ENCODE measurements at regions not wholly inside any gene's neighbourhood (a gene's known extent, or its start where the extent isn't known, plus 50 kb on each side); places are given as distances from the start of the nearest gene placed in this dataset.

DNA sequence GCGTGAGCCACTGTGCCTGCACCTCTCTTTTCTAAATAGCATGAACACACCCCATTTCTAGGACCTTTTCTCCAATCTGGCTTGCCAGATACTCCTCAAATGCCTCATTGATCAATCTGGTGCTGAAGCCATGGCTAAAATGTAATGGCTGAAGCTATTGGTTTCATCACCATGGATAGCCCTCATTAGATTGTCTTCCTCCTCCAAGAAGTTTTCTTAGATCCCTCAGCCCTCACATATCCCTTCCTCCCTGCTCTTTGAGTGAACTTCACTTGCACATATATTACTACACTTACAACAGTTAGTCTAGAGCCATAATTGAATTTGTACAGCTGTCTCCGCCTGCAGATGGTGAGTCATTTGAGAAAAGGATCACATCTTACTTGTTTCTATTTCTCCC is 77.9 kb upstream of the TOX3 start:
- no peaks in the 10 kb centered on the region for H3K9me3 ChIP-seq (ENCODE audit: insufficient read depth, low read depth)
- TF ChIP-seq EZH2 (IDR thresholded peaks at IDR 0.05; ENCODE audit: low read depth), result no peak
- TF ChIP-seq, protein P1, sequence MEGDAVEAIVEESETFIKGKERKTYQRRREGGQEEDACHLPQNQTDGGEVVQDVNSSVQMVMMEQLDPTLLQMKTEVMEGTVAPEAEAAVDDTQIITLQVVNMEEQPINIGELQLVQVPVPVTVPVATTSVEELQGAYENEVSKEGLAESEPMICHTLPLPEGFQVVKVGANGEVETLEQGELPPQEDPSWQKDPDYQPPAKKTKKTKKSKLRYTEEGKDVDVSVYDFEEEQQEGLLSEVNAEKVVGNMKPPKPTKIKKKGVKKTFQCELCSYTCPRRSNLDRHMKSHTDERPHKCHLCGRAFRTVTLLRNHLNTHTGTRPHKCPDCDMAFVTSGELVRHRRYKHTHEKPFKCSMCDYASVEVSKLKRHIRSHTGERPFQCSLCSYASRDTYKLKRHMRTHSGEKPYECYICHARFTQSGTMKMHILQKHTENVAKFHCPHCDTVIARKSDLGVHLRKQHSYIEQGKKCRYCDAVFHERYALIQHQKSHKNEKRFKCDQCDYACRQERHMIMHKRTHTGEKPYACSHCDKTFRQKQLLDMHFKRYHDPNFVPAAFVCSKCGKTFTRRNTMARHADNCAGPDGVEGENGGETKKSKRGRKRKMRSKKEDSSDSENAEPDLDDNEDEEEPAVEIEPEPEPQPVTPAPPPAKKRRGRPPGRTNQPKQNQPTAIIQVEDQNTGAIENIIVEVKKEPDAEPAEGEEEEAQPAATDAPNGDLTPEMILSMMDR (conservative IDR thresholded peaks at IDR 0.05), result no peak
- no peak overlapping the region for H3K27ac ChIP-seq
- H3K4me3 ChIP-seq, result no peak overlapping the region
- H4K20me1 ChIP-seq (ENCODE audit: insufficient read depth), result no peaks in the 10 kb centered on the region
- H3F3A ChIP-seq (ENCODE audit: insufficient read depth, low read depth), result no peaks in the 10 kb centered on the region
- BruUV-seq (replicated peaks), result no TSS peak
- intact Hi-C loops (cut with micrococcal nuclease; ENCODE audit: unreplicated experiment), result no loop called here
- no peak overlapping the region for H2AFZ ChIP-seq
- no peaks in the 10 kb centered on the region for H3K9me2 ChIP-seq (ENCODE audit: insufficient read depth)
- H3K4me1 ChIP-seq (replicated peaks; ENCODE audit: insufficient read depth), result no peaks in the 10 kb centered on the region
- no peak overlapping the region for H3K4me2 ChIP-seq
- CTCF ChIA-PET, result no interaction called here
- POLR2A ChIA-PET (ENCODE audit: unreplicated experiment), result no interaction called here
- DNase-seq, result no peak
- no peaks in the 10 kb centered on the region for H3K36me3 ChIP-seq (ENCODE audit: low read depth)
- no peaks in the 10 kb centered on the region for H3K27me3 ChIP-seq (ENCODE audit: insufficient read depth, low read depth)
- no peaks in the 10 kb centered on the region for H3K79me2 ChIP-seq (ENCODE audit: low read depth)

DNA sequence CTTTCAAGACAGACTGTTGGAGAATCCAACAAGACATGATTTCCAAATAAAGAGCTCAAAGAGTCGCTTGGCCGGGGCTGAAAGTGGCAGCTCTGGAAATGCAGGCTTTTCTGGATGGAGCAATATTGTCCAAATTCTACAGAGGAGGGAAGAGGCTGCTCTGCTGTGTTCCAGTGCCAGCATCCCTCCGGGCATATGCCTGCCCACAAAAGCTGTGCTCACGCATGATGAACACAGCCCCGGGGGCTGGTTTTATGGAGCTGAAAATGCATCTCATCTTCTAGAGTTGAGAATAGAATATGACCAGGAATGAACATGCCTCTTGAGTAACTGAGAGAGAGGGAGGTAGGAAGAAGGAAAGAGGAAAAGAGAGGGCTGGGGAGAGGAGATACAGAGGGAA is 74.7 kb upstream of the TOX3 start:
- no peak overlapping the region for H3K4me3 ChIP-seq
- intact Hi-C loops (cut with micrococcal nuclease; ENCODE audit: unreplicated experiment), result no loop called here
- no peak overlapping the region for H3K27ac ChIP-seq
- TF ChIP-seq, protein P1 (conservative IDR thresholded peaks at IDR 0.05), result no peak
- no peaks in the 10 kb centered on the region for H3K9me3 ChIP-seq (ENCODE audit: insufficient read depth, low read depth)
- H3K9me2 ChIP-seq (ENCODE audit: insufficient read depth), result no peaks in the 10 kb centered on the region
- ChIA-PET CTCF (no interaction called here), POLR2A (ENCODE audit: unreplicated experiment) (no interaction called here)
- no peaks in the 10 kb centered on the region for H3F3A ChIP-seq (ENCODE audit: insufficient read depth, low read depth)
- no peak overlapping the region for H2AFZ ChIP-seq
- BruUV-seq (replicated peaks), result no TSS peak
- no peaks in the 10 kb centered on the region for H3K27me3 ChIP-seq (ENCODE audit: insufficient read depth, low read depth)
- no peaks in the 10 kb centered on the region for H3K36me3 ChIP-seq (ENCODE audit: low read depth)
- H4K20me1 ChIP-seq (ENCODE audit: insufficient read depth), result no peaks in the 10 kb centered on the region
- H3K4me1 ChIP-seq (replicated peaks; ENCODE audit: insufficient read depth), result no peaks in the 10 kb centered on the region
- no peak overlapping the region for H3K4me2 ChIP-seq
- no peaks in the 10 kb centered on the region for H3K79me2 ChIP-seq (ENCODE audit: low read depth)
- no peak for DNase-seq

DNA sequence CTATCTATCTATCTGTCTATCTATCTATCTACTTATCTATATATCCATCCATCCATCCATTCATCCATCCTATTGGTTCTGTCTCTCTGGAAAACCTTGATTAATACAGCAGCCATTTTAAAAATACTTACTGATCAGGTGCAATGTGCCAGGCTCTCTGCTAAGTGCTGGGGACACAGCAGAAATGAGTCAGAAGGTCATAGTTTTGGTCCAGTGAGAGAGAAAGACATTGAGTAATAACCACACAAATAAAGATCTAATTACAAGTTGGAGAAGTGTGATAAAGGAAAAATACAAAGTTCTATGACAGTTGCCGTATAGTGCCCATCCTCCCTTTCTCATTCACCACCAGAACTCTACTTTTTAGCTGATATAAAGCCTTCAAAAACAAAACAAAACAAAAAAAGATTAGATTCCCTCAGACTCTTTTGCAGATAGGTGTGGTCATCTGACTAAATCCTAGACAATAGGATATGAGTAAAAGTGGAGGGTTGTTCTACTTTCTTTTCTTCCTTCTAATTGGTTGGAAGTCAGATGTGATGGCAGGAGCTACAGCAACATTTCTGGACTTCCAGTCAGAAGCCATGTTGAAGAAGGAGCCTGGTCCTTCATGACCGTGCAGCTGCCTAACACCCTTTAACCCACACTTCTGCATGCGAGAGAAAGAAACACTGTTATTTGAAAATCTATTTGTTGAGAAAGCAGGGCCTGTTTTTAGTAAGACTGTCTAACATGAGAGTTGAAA is 72.0 kb upstream of the TOX3 start:
- ChIA-PET POLR2A (ENCODE audit: unreplicated experiment) (no interaction called here), CTCF (no interaction called here)
- Histone ChIP-seq H4K20me1 (ENCODE audit: insufficient read depth) (no peaks in the 10 kb centered on the region), H3K4me1 (replicated peaks; ENCODE audit: insufficient read depth) (no peaks in the 10 kb centered on the region), H3K4me2 (no peak overlapping the region), H2AFZ (no peak overlapping the region), H3K9me2 (ENCODE audit: insufficient read depth) (no peaks in the 10 kb centered on the region), H3K4me3 (no peak overlapping the region), H3K79me2 (ENCODE audit: low read depth) (no peaks in the 10 kb centered on the region), H3K27me3 (ENCODE audit: insufficient read depth, low read depth) (no peaks in the 10 kb centered on the region), H3K36me3 (ENCODE audit: low read depth) (no peaks in the 10 kb centered on the region), H3F3A (ENCODE audit: insufficient read depth, low read depth) (no peaks in the 10 kb centered on the region), H3K27ac (no peak overlapping the region), H3K9me3 (ENCODE audit: insufficient read depth, low read depth) (no peaks in the 10 kb centered on the region)
- DNase-seq, result no peak
- BruUV-seq (replicated peaks), result no TSS peak
- TF ChIP-seq, protein P1 (conservative IDR thresholded peaks at IDR 0.05), result no peak
- no peak for TF ChIP-seq EZH2 (IDR thresholded peaks at IDR 0.05; ENCODE audit: low read depth)
- intact Hi-C loops (cut with micrococcal nuclease; ENCODE audit: unreplicated experiment), result no loop called here

All from PC-9 (cell line).